Hematopoietic multipotent progenitor cell (in vitro differentiated cells): ENCODE measurements at regions not wholly inside any gene's neighbourhood (a gene's known extent, or its start where the extent isn't known, plus 50 kb on each side); places are given as distances from the start of the nearest gene placed in this dataset.
"Not testable (repeated sequence)": the region's sequence is repeated elsewhere in the genome, so short reads cannot be mapped to it uniquely, and the experiment has no call there.

ENCODE experiments used
- DNase-seq, 3 donors: peaks; one replicate each; pipeline ENCODE4 v3.0.0-alpha.2; 2011 to 2015; ENCODE audit warnings: low read depth in 2 of 3, low spot score in 2 of 3

- no peak for DNase-seq
Measured at GRCh38 chr5:173434270-173434669, 106.1 kb upstream of the STC2 start.

GRCh38 chr5:173430394-173430793 is 102.2 kb upstream of the STC2 start:
- DNase-seq = no peak

GRCh38 chr5:173429489-173430150 is 101.4 kb upstream of the STC2 start:
- no peak for DNase-seq

GRCh38 chr5:173423452-173424117 is 95.4 kb upstream of the STC2 start:
- DNase-seq = no peak

GRCh38 chr5:173420108-173420507 is 91.9 kb upstream of the STC2 start:
- DNase-seq = no peak

- DNase-seq = no peak
Measured at GRCh38 chr5:173413471-173413982, 85.3 kb upstream of the STC2 start.

GRCh38 chr5:173412566-173412965 is 84.4 kb upstream of the STC2 start:
- no peak for DNase-seq

GRCh38 chr5:173411791-173412555 is 83.8 kb upstream of the STC2 start:
- DNase-seq = no peak

GRCh38 chr5:173410459-173411233 is 82.4 kb upstream of the STC2 start:
- DNase-seq = no peak

- DNase-seq = no peak
Measured at GRCh38 chr5:173408946-173409345, 80.7 kb upstream of the STC2 start.

GRCh38 chr5:173399851-173400250 is 71.6 kb upstream of the STC2 start:
- no peak for DNase-seq

GRCh38 chr5:173397516-173397915 is 69.3 kb upstream of the STC2 start:
- no peak for DNase-seq

- no peak for DNase-seq
Measured at GRCh38 chr5:173396311-173396993, 68.2 kb upstream of the STC2 start.

GRCh38 chr5:173395933-173396308 is 67.7 kb upstream of the STC2 start:
- no peak for DNase-seq

- no peak for DNase-seq
Measured at GRCh38 chr5:173395257-173395932, 67.2 kb upstream of the STC2 start.

GRCh38 chr5:173394701-173395100 is 66.5 kb upstream of the STC2 start:
- DNase-seq = no peak

- DNase-seq = no peak
Measured at GRCh38 chr5:173392172-173392571, 64.0 kb upstream of the STC2 start.

GRCh38 chr5:173391031-173391430 is 62.8 kb upstream of the STC2 start:
- DNase-seq = no peak

- DNase-seq = not testable (repeated sequence)
Measured at GRCh38 chr5:173387293-173387692, 59.1 kb upstream of the STC2 start.
